ENCODE measurements at regions not wholly inside any gene's neighbourhood (a gene's known extent, or its start where the extent isn't known, plus 50 kb on each side); places are given as distances from the start of the nearest gene placed in this dataset.

DNA sequence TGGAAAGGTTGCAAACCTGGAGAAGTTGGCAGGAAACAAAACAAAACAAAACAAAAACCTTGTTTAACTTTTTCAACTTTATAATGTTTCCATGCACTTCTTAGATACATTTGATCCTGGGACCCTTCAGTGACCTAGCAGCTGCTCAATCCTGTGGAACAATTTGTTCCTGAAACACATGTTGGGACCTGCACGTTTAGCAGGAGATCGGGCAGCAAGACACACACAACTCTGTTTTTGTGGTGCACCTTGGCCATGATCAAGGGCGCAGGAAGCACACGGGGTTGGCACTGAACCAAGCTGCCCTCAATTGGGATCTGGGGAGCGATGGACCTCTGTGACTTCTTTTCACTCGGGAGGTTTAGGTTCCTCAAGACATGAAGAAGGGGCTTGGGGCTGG is 268.7 kb downstream of the LOXHD1 start (continued):
- TF ChIP-seq ZNF664 (tag by site-specific recombination; IDR thresholded peaks at IDR 0.05), result no peak
- TF ChIP-seq, protein P1, sequence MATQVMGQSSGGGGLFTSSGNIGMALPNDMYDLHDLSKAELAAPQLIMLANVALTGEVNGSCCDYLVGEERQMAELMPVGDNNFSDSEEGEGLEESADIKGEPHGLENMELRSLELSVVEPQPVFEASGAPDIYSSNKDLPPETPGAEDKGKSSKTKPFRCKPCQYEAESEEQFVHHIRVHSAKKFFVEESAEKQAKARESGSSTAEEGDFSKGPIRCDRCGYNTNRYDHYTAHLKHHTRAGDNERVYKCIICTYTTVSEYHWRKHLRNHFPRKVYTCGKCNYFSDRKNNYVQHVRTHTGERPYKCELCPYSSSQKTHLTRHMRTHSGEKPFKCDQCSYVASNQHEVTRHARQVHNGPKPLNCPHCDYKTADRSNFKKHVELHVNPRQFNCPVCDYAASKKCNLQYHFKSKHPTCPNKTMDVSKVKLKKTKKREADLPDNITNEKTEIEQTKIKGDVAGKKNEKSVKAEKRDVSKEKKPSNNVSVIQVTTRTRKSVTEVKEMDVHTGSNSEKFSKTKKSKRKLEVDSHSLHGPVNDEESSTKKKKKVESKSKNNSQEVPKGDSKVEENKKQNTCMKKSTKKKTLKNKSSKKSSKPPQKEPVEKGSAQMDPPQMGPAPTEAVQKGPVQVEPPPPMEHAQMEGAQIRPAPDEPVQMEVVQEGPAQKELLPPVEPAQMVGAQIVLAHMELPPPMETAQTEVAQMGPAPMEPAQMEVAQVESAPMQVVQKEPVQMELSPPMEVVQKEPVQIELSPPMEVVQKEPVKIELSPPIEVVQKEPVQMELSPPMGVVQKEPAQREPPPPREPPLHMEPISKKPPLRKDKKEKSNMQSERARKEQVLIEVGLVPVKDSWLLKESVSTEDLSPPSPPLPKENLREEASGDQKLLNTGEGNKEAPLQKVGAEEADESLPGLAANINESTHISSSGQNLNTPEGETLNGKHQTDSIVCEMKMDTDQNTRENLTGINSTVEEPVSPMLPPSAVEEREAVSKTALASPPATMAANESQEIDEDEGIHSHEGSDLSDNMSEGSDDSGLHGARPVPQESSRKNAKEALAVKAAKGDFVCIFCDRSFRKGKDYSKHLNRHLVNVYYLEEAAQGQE (tag by site-specific recombination; IDR thresholded peaks at IDR 0.05), result no peak
- no peak for TF ChIP-seq ZBTB21 (tag by site-specific recombination; IDR thresholded peaks at IDR 0.05)
- no peak for TF ChIP-seq ZNF76 (tag by site-specific recombination; IDR thresholded peaks at IDR 0.05; ENCODE audit: borderline replicate concordance, low read depth)

DNA sequence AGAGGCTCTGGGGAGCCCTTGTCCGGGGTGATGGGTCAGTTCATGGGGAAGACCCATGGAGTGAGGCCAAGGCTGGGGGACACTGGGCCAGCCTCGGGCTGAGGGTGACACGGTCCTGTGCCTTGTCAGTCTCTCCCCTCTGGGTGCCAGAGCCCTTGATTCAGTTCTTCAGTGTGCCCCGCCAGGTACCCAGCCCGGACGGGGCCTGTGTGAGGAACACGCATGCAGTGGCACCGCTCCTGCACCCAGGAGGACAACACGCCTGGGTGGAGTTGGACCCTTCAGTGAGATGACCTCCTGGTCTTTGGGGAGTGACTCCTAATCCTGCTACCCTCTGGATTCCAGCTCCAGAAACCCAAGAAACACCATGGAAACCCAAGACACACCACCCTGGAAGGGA is 264.4 kb downstream of the LOXHD1 start:
- no peak overlapping the region for H3K27ac ChIP-seq (ENCODE audit: extremely low read depth, low read depth, low read length)
- POLR2A ChIA-PET, result no interaction called here
- H3K4me3 ChIP-seq (ENCODE audit: low read depth, low read length), result no peak overlapping the region
- TF ChIP-seq ZNF521 (tag by site-specific recombination; IDR thresholded peaks at IDR 0.05), result no peak
- no peak for TF ChIP-seq ZNF473 (tag by site-specific recombination; IDR thresholded peaks at IDR 0.05)
- no peak for TF ChIP-seq ZNF184 (tag by site-specific recombination; IDR thresholded peaks at IDR 0.05)
- TF ChIP-seq FEZF1 (tag by site-specific recombination; IDR thresholded peaks at IDR 0.05), result no peak
- TF ChIP-seq SP3 (tag by site-specific recombination; IDR thresholded peaks at IDR 0.05), result no peak
- no peak for TF ChIP-seq ZNF146 (tag by site-specific recombination; IDR thresholded peaks at IDR 0.05)
- TF ChIP-seq ZNF426 (tag by site-specific recombination; IDR thresholded peaks at IDR 0.05), result no peak
- no peak for TF ChIP-seq MZF1 (tag by site-specific recombination; IDR thresholded peaks at IDR 0.05; ENCODE audit: borderline replicate concordance)
- no peak for TF ChIP-seq ZNF121 (tag by site-specific recombination; IDR thresholded peaks at IDR 0.05)
- TF ChIP-seq, protein P2, sequence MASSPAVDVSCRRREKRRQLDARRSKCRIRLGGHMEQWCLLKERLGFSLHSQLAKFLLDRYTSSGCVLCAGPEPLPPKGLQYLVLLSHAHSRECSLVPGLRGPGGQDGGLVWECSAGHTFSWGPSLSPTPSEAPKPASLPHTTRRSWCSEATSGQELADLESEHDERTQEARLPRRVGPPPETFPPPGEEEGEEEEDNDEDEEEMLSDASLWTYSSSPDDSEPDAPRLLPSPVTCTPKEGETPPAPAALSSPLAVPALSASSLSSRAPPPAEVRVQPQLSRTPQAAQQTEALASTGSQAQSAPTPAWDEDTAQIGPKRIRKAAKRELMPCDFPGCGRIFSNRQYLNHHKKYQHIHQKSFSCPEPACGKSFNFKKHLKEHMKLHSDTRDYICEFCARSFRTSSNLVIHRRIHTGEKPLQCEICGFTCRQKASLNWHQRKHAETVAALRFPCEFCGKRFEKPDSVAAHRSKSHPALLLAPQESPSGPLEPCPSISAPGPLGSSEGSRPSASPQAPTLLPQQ (tag by site-specific recombination; IDR thresholded peaks at IDR 0.05), result no peak
- TF ChIP-seq, protein P3, sequence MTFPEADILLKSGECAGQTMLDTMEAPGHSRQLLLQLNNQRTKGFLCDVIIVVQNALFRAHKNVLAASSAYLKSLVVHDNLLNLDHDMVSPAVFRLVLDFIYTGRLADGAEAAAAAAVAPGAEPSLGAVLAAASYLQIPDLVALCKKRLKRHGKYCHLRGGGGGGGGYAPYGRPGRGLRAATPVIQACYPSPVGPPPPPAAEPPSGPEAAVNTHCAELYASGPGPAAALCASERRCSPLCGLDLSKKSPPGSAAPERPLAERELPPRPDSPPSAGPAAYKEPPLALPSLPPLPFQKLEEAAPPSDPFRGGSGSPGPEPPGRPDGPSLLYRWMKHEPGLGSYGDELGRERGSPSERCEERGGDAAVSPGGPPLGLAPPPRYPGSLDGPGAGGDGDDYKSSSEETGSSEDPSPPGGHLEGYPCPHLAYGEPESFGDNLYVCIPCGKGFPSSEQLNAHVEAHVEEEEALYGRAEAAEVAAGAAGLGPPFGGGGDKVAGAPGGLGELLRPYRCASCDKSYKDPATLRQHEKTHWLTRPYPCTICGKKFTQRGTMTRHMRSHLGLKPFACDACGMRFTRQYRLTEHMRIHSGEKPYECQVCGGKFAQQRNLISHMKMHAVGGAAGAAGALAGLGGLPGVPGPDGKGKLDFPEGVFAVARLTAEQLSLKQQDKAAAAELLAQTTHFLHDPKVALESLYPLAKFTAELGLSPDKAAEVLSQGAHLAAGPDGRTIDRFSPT (tag by site-specific recombination; IDR thresholded peaks at IDR 0.05), result no peak
- CTCF ChIA-PET, result interaction anchor here (0.6 to 2.3 kb wide), 11 partner anchors 15 to 406 kb away, joined by 3 to 7 read pairs (median 3); no protein-coding TSS in a partner anchor
- H3K9me3 ChIP-seq (ENCODE audit: control insufficient read depth, insufficient read depth, low read depth, low read length), result no peaks in the 10 kb centered on the region
- H3K36me3 ChIP-seq (ENCODE audit: control insufficient read depth in 2 of 2, insufficient read depth in 1 of 2, low read length in 2 of 2), result no peaks in the 10 kb centered on the region; a peak in 1 of 3 replicates
- no peaks in the 10 kb centered on the region for H3K4me1 ChIP-seq (ENCODE audit: control insufficient read depth, insufficient read depth, low read length)

DNA sequence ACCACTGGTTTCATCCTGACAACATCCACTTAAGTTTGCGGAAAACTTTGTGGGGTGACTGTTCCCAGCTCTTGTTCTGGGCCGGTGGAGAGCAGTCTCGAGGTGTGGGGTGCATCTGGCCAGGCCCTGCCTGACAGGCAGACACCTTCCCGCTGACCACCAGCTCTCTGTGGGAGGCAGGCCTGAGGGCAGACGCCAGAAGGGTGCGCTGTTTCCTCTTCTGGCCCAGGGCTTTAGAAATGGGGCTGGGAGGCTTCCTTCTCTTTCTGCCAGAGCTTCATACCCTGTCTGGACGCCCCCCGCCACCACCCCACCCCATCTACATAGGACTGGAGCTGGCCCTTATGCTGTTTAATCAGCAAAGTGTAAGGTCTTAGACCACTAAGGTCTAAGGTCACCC is 263.8 kb downstream of the LOXHD1 start:
- Histone ChIP-seq H3K4me1 (ENCODE audit: control insufficient read depth, insufficient read depth, low read length) (no peaks in the 10 kb centered on the region), H3K27ac (ENCODE audit: extremely low read depth, low read depth, low read length) (no peak overlapping the region), H3K36me3 (ENCODE audit: control insufficient read depth in 2 of 2, insufficient read depth in 1 of 2, low read length in 2 of 2) (no peaks in the 10 kb centered on the region; a peak in 1 of 3 replicates), H3K4me3 (ENCODE audit: low read depth, low read length) (no peak overlapping the region), H3K9me3 (ENCODE audit: control insufficient read depth, insufficient read depth, low read depth, low read length) (no peaks in the 10 kb centered on the region)
- TF ChIP-seq ZNF571 (tag by site-specific recombination; IDR thresholded peaks at IDR 0.05), result no peak
- no peak for TF ChIP-seq HOXD13 (CRISPR knock-in tag; IDR thresholded peaks at IDR 0.05; ENCODE audit: borderline replicate concordance)
- TF ChIP-seq GLI4 (tag by site-specific recombination; IDR thresholded peaks at IDR 0.05), result no peak
- no peak for TF ChIP-seq ZNF19 (tag by site-specific recombination; IDR thresholded peaks at IDR 0.05; ENCODE audit: low read depth)
- TF ChIP-seq ZNF664 (tag by site-specific recombination; IDR thresholded peaks at IDR 0.05), result no peak
- TF ChIP-seq GLIS2 (tag by site-specific recombination; IDR thresholded peaks at IDR 0.05), result no peak
- no peak for TF ChIP-seq MEIS1 (CRISPR knock-in tag; IDR thresholded peaks at IDR 0.05; ENCODE audit: borderline replicate concordance)
- POLR2A ChIA-PET, result no interaction called here
- CTCF ChIA-PET, result interaction anchor here (0.6 to 2.3 kb wide), 13 partner anchors 15 to 278 kb away, joined by 3 to 7 read pairs (median 3); no protein-coding TSS in a partner anchor
